OCI-LY7 (cell line): ENCODE measurements at regions not wholly inside any gene's neighbourhood (a gene's known extent, or its start where the extent isn't known, plus 50 kb on each side); places are given as distances from the start of the nearest gene placed in this dataset.

Experiments
- BruUV-seq: library from RNA; stranded (reverse); fragments of 400-500 nt; replicated peaks from 2 replicates; lab custom pipeline; 2021; lab: Mats Ljungman, UMichigan
- CTCF ChIA-PET: fragments of 300-600 bp; sonication (Branson Sonifier 250); formaldehyde crosslinking; loops from one replicate; lab custom pipeline; 2022; ENCODE audit warnings: antibody characterized with exemption; ENCODE audit not compliant: unreplicated experiment; lab: Charles Lee
- POLR2A ChIA-PET: fragments of 300-600 bp; sonication (Branson Sonifier 250); formaldehyde crosslinking; loops from one replicate; lab custom pipeline; 2022; ENCODE audit warnings: antibody characterized with exemption; lab: Charles Lee
- DNase-seq: peaks from one replicate; pipeline ENCODE4 v3.0.0-alpha.2; 2015; ENCODE audit warnings: low spot score
- H2AFZ ChIP-seq: fragments of 200-600 bp; sonication (generic), shearing (Covaris generic); 2 replicates; pipeline ENCODE4 v1.6.1; 2014; ENCODE audit warnings: mild to moderate bottlenecking, antibody characterized with exemption, low read length, moderate library complexity
- H3K27ac ChIP-seq: fragments of 200-600 bp; sonication (generic); 2 replicates; pipeline ENCODE4 v1.5.1; 2014; ENCODE audit warnings: mixed run types, low read depth, mild to moderate bottlenecking, moderate library complexity, low read length, inconsistent platforms; ENCODE audit not compliant: poor library complexity, severe bottlenecking
- H3K36me3 ChIP-seq: fragments of 200-600 bp; sonication (generic); 2 replicates; pipeline ENCODE4 v1.6.1; 2014; ENCODE audit warnings: mild to moderate bottlenecking, antibody characterized with exemption, low read length, moderate library complexity, mixed read lengths; ENCODE audit not compliant: insufficient read depth
- H3K4me1 ChIP-seq: fragments of 200-600 bp; sonication (generic); 2 replicates; pipeline ENCODE4 v1.5.1; 2014; ENCODE audit warnings: mild to moderate bottlenecking, low read length; ENCODE audit not compliant: insufficient read depth, poor library complexity, severe bottlenecking
- H3K4me2 ChIP-seq: fragments of 200-600 bp; sonication (generic); 2 replicates; pipeline ENCODE4 v1.6.1; 2014; ENCODE audit warnings: mild to moderate bottlenecking, low read length
- H3K4me3 ChIP-seq: fragments of 200-600 bp; sonication (generic); 2 replicates; pipeline ENCODE4 v1.5.1; 2014; ENCODE audit warnings: mild to moderate bottlenecking, low read depth, low read length; ENCODE audit not compliant: poor library complexity, severe bottlenecking
- H3K79me2 ChIP-seq: fragments of 200-600 bp; sonication (generic); 2 replicates; pipeline ENCODE4 v1.6.1; 2016; ENCODE audit warnings: low read depth, mild to moderate bottlenecking, low read length, moderate library complexity, mixed read lengths; ENCODE audit not compliant: insufficient read depth
- H3K9me2 ChIP-seq: fragments of 200-600 bp; sonication (generic); 2 replicates; pipeline ENCODE4 v1.6.1; 2016; ENCODE audit warnings: mild to moderate bottlenecking, low read length, mixed read lengths; ENCODE audit not compliant: insufficient read depth
- H3K9me3 ChIP-seq: fragments of 200-600 bp; sonication (generic); 2 replicates; pipeline ENCODE4 v1.6.1; 2014; ENCODE audit warnings: mild to moderate bottlenecking, mixed run types, low read length, mixed read lengths
- H4K20me1 ChIP-seq: fragments of 200-600 bp; sonication (generic); 2 replicates; pipeline ENCODE4 v1.6.1; 2014; ENCODE audit warnings: mild to moderate bottlenecking, antibody characterized with exemption, low read length, moderate library complexity, mixed read lengths; ENCODE audit not compliant: insufficient read depth
- CTCF ChIP-seq: fragments of 200-600 bp; sonication (generic); conservative IDR thresholded peaks from 2 replicates; pipeline ENCODE4 v1.5.1; 2014; ENCODE audit warnings: mild to moderate bottlenecking, antibody characterized with exemption, low read length, moderate library complexity, mixed read lengths
- EZH2phosphoT487 ChIP-seq: fragments of 200-600 bp; sonication (generic); IDR thresholded peaks from 2 replicates; pipeline ENCODE4 v1.6.1; 2018; ENCODE audit warnings: low read depth, borderline replicate concordance, mild to moderate bottlenecking, mixed run types, antibody characterized with exemption, low read length, moderate library complexity, mixed read lengths
- intact Hi-C: fragments of 100-400 bp; cut with micrococcal nuclease; formaldehyde crosslinking; loops from one replicate; pipeline ENCODE4 v1.10.0; 2022; ENCODE audit not compliant: unreplicated experiment

- no peak overlapping the region for H3K27ac ChIP-seq
- no peaks in the 10 kb centered on the region for H3K36me3 ChIP-seq
- no peaks in the 10 kb centered on the region for H3K9me2 ChIP-seq
- TF ChIP-seq EZH2phosphoT487 (no peak), CTCF (no peak)
- ChIA-PET POLR2A (no interaction called here), CTCF (no interaction called here)
- no peaks in the 10 kb centered on the region for H3K79me2 ChIP-seq
- intact Hi-C loops: no loop called here
- H3K9me3 ChIP-seq: no peaks in the 10 kb centered on the region
- no peak overlapping the region for H3K4me2 ChIP-seq
- no peaks in the 10 kb centered on the region for H3K4me1 ChIP-seq
- H2AFZ ChIP-seq: no peak overlapping the region
- no peaks in the 10 kb centered on the region for H4K20me1 ChIP-seq
- DNase-seq: no peak
- no peak overlapping the region for H3K4me3 ChIP-seq
- no TSS peak for BruUV-seq
Measured at GRCh38 chr7:119320316-119320715, 952.7 kb upstream of the KCND2 start.

DNA sequence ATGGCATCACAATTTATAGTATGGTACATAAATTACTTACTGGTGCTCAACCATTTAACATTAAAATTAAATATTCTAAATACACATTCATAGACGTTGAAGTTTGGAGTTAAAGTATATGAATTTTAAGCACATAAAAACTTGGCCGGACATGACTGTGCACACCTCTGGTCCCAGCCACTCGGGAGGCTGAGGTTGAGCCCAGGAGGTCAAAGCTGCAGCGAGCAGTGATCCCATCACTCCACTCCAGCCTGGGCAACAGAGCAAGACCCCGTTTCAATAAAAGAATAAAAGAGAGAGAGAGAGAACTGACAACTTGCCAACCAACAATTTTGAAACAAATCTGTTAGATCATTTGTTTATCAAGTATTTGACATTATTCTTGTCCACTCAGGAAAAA lies 943.3 kb upstream of the KCND2 start:
- Histone ChIP-seq H3K4me2 (no peak overlapping the region), H2AFZ (no peak overlapping the region), H4K20me1 (no peaks in the 10 kb centered on the region), H3K27ac (no peak overlapping the region), H3K9me3 (no peaks in the 10 kb centered on the region), H3K36me3 (no peaks in the 10 kb centered on the region), H3K79me2 (no peaks in the 10 kb centered on the region), H3K9me2 (no peaks in the 10 kb centered on the region), H3K4me3 (no peak overlapping the region), H3K4me1 (no peaks in the 10 kb centered on the region)
- no peak for DNase-seq
- intact Hi-C loops: no loop called here
- TF ChIP-seq EZH2phosphoT487 (no peak), CTCF (no peak)
- POLR2A ChIA-PET: no interaction called here
- CTCF ChIA-PET: no interaction called here
- no TSS peak for BruUV-seq

DNA sequence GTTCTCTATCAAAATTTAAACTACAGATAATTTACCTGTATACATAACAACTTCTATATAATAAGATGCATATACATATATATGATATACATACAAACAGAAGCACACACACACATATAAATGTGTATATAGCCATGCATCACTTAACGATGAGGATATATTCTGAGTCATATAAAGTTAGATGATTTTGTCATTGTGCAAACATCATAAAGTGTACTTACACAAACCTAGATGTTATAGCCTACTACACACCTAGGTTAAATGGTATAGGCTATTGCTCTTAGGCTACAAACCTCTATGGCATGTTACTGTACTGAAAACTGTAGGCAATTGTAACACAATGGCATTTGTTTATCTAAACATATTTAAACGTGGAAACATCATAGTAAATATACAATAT lies 937.6 kb upstream of the KCND2 start:
- POLR2A ChIA-PET: no interaction called here
- BruUV-seq: no TSS peak

More for the DNA sequence above, 937.6 kb upstream of the KCND2 start:
- no peak overlapping the region for H2AFZ ChIP-seq
- no peaks in the 10 kb centered on the region for H4K20me1 ChIP-seq
- DNase-seq: no peak
- H3K9me3 ChIP-seq: no peaks in the 10 kb centered on the region
- H3K79me2 ChIP-seq: no peaks in the 10 kb centered on the region
- no peak overlapping the region for H3K4me2 ChIP-seq
- CTCF ChIA-PET: no interaction called here
- no peak overlapping the region for H3K27ac ChIP-seq
- TF ChIP-seq CTCF: no peak
- no peak for TF ChIP-seq EZH2phosphoT487
- no peaks in the 10 kb centered on the region for H3K36me3 ChIP-seq
- no peaks in the 10 kb centered on the region for H3K9me2 ChIP-seq
- no peak overlapping the region for H3K4me3 ChIP-seq
- intact Hi-C loops: no loop called here
- no peaks in the 10 kb centered on the region for H3K4me1 ChIP-seq
